ENCODE measurements at regions not wholly inside any gene's neighbourhood (a gene's known extent, or its start where the extent isn't known, plus 50 kb on each side); places are given as distances from the start of the nearest gene placed in this dataset.

GRCh38 chr21:25373126-25374082 lies 233.9 kb downstream of the MRPL39 start:
- intact Hi-C loops (cut with DNase I) = no loop called here
- H3K4me3 ChIP-seq = no peak overlapping the region
- no peaks in the 10 kb centered on the region for H3K27me3 ChIP-seq
- TF ChIP-seq POLR2A (IDR thresholded peaks at IDR 0.05) (no peak), CTCF (IDR thresholded peaks at IDR 0.05) (no peak), EP300 (IDR thresholded peaks at IDR 0.05) (no peak)
- DNase-seq = no peak
- H3K4me1 ChIP-seq (ENCODE audit: insufficient read depth) = no peaks in the 10 kb centered on the region
- no peak overlapping the region for H3K27ac ChIP-seq
- H3K36me3 ChIP-seq = no peaks in the 10 kb centered on the region
- no peaks in the 10 kb centered on the region for H3K9me3 ChIP-seq
- WGBS, 3 donors = 74 to 86% (median 83%) methylated on average over 2 of the region's 2 CpGs

GRCh38 chr21:25371841-25372425 lies 235.3 kb downstream of the MRPL39 start:
- H3K27ac ChIP-seq = no peak overlapping the region
- DNase-seq = no peak
- no peak overlapping the region for H3K4me3 ChIP-seq
- no peaks in the 10 kb centered on the region for H3K9me3 ChIP-seq
- H3K27me3 ChIP-seq = no peaks in the 10 kb centered on the region
- WGBS, 3 donors = 58 to 70% (median 68%) methylated on average over 5 of the region's 5 CpGs
- H3K4me1 ChIP-seq (ENCODE audit: insufficient read depth) = no peaks in the 10 kb centered on the region
- TF ChIP-seq EP300 (IDR thresholded peaks at IDR 0.05) (no peak), POLR2A (IDR thresholded peaks at IDR 0.05) (no peak), CTCF (IDR thresholded peaks at IDR 0.05) (no peak)
- intact Hi-C loops (cut with DNase I) = no loop called here
- H3K36me3 ChIP-seq = no peaks in the 10 kb centered on the region

DNA sequence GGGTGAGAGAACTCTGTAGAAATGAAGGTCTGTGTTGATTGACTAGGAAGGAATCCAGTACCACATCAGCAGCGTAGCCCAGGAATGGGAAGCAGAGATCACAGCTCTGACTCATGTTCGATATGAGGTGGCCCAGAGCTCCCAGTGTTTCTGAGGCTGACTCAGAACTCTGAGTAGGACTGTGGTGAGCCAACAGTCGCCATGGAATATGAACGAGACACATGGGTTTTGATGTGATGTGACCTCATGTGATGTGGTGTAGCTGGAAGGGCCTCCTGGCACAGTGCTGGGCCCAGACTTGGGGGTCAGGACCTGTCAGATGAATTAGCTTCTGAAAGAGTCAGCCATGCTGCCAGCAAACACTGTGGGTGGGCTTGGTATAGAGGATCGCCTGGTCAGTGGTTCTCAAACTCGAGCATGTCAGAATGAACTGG lies 237.0 kb downstream of the MRPL39 start:
- no peak for DNase-seq
- intact Hi-C loops (cut with DNase I) = no loop called here
- Histone ChIP-seq H3K27ac (no peak overlapping the region), H3K9me3 (no peaks in the 10 kb centered on the region), H3K4me3 (no peak overlapping the region), H3K4me1 (ENCODE audit: insufficient read depth) (no peaks in the 10 kb centered on the region), H3K36me3 (no peaks in the 10 kb centered on the region), H3K27me3 (no peaks in the 10 kb centered on the region)
- TF ChIP-seq CTCF (IDR thresholded peaks at IDR 0.05) = no peak
- TF ChIP-seq EP300 (IDR thresholded peaks at IDR 0.05) = no peak
- no peak for TF ChIP-seq POLR2A (IDR thresholded peaks at IDR 0.05)
- 66 to 81% (median 77%) methylated on average over 6 of the region's 6 CpGs for WGBS, 3 donors

DNA sequence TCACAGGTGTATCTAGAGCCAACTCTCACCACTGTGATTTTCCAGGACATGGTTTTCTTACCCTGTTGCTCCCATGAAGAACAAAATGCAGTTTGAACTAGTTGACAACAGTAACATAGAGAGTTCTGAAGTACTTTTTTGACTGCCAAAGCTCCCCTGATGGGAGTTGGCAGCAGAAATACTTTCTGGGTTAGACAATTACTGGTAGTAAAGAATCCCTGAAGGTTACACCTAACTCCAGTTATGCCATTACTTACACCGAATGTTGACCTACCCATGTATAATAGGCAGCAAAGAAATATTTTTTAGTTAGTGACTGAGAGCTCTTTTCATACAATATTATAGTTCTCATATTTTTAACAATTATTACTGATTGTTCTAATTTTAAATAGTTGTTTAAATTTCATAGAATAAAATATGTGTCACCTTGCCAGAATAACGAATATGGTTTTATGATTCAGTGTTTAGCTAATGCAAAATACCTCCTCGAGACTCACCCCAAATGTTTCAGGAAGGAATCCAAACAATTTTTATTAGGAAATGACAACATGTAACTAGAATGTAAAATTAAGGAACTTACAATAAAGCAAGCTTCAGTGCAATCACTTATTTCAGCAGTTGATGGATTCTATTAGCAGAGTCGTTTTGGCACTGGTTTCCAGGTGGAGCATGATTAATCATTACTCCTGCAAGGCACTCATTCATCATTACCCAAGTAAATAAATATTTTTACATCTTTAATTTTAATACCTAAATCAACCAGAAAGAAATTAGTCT lies 237.6 kb downstream of the MRPL39 start:
- no peak overlapping the region for H3K4me3 ChIP-seq
- DNase-seq = no peak
- TF ChIP-seq POLR2A (IDR thresholded peaks at IDR 0.05) = no peak
- TF ChIP-seq CTCF (IDR thresholded peaks at IDR 0.05) = no peak
- no peak for TF ChIP-seq EP300 (IDR thresholded peaks at IDR 0.05)
- 31 to 39% (median 38%) methylated on average over 4 of the region's 4 CpGs for WGBS, 3 donors
- no peaks in the 10 kb centered on the region for H3K27me3 ChIP-seq
- no peaks in the 10 kb centered on the region for H3K4me1 ChIP-seq (ENCODE audit: insufficient read depth)
- intact Hi-C loops (cut with DNase I) = no loop called here
- H3K27ac ChIP-seq = no peak overlapping the region
- no peaks in the 10 kb centered on the region for H3K9me3 ChIP-seq
- no peaks in the 10 kb centered on the region for H3K36me3 ChIP-seq
